ENCODE measurements at regions not wholly inside any gene's neighbourhood (a gene's known extent, or its start where the extent isn't known, plus 50 kb on each side); places are given as distances from the start of the nearest gene placed in this dataset.

DNA sequence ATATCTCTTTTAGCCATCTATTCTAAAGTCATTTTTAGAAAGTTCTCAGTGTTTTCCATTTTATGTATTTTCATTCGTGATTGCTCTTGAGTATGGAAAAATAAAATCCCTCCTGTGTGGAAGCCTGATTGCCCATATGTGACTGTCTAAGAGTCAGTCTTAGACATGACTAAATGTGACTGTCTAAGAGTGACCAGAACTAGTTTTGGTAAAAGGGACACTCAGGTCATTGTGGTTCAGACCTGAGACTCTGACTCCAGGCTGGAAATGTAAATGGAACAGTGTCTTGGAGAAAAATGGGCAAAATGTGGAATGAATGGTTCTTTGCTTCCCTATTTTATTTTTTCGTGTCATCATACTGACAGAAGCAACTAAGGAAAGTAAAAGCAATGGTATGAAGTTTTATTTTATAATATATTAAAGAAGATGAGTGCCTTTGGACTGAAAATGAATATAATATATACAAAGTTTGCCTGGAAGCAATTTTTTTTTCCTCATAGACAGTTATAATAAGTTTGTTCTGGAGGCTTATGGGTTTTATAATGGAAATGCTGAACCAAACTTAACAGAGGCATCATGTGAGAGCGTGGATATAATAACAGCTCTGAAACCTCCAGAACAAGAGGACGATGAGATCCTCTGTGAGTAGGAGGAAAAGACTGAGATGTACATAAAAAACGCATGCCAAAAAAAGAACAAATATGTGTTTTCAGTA lies 264.4 kb downstream of the ZPLD1 start:
- TF ChIP-seq, protein P1, sequence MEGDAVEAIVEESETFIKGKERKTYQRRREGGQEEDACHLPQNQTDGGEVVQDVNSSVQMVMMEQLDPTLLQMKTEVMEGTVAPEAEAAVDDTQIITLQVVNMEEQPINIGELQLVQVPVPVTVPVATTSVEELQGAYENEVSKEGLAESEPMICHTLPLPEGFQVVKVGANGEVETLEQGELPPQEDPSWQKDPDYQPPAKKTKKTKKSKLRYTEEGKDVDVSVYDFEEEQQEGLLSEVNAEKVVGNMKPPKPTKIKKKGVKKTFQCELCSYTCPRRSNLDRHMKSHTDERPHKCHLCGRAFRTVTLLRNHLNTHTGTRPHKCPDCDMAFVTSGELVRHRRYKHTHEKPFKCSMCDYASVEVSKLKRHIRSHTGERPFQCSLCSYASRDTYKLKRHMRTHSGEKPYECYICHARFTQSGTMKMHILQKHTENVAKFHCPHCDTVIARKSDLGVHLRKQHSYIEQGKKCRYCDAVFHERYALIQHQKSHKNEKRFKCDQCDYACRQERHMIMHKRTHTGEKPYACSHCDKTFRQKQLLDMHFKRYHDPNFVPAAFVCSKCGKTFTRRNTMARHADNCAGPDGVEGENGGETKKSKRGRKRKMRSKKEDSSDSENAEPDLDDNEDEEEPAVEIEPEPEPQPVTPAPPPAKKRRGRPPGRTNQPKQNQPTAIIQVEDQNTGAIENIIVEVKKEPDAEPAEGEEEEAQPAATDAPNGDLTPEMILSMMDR (IDR thresholded peaks at IDR 0.05), result no peak
- TF ChIP-seq POLR2A (IDR thresholded peaks at IDR 0.05), result no peak
